Activated naive CD4-positive, alpha-beta T cell treated with anti-CD3 and anti-CD28 coated beads, Interleukin-2, amount 50 U/mL, for 72 hours (primary cell): ENCODE measurements at regions not wholly inside any gene's neighbourhood (a gene's known extent, or its start where the extent isn't known, plus 50 kb on each side); places are given as distances from the start of the nearest gene placed in this dataset.
A peak's percentile ranks its signal among the peaks of the same experiment; 100 is the strongest.

Experiments
- ATAC-seq, 2 donors: fragments of 150-1000 bp; cut with Tn5 transposase; 2 replicates each; pipeline ENCODE4 v1.10.0; 2021; ENCODE audit warnings: mild to moderate bottlenecking in 2 of 2, moderate library complexity in 2 of 2
- DNase-seq, 2 donors: peaks; one replicate each; pipeline ENCODE4 v3.0.0; 2021 to 2022; ENCODE audit warnings: low spot score in 2 of 2
- H3K27ac Mint-ChIP-seq, 2 donors: one replicate each; pipeline ENCODE4 v1.8.0; 2022; ENCODE audit warnings: mild to moderate bottlenecking in 2 of 2, mixed read lengths in 2 of 2
- H3K36me3 Mint-ChIP-seq, 2 donors: one replicate each; pipeline ENCODE4 v1.8.0; 2022; ENCODE audit warnings: mixed read lengths in 2 of 2
- H3K9me3 Mint-ChIP-seq, 2 donors: one replicate each; pipeline ENCODE4 v1.8.0; 2022; ENCODE audit warnings: mixed read lengths in 2 of 2

DNA sequence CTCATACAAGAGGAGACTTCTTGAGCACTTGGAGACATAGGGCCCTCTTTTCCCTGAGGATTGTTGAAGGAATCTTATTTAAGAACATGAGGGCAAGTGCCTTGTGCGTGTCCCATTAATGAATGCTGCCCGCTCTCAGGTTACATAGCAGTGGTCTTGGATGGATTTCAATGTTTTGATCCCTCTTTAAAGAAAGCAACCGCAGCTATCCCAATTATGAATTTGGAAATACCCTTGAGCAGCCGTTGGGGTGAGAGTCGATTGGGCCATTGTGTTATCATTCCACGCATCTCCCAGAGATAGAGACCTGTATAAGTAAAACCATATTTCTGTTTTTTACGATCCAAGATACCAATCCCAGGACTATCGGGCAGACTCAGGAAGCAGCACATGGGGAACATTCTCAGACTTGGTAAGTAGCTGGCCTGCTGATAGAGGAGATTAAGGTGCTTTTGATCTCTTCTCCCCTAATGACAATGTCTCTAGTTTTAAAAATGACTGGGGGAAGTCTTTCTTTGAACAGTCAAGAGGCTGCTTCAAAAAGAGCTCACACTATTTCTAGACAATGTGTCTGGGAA, 145.3 kb downstream of the MACROH2A1 start:
- DNase-seq (no peak), ATAC-seq (no peak)
- Mint-ChIP-seq H3K36me3 (no peaks in the 10 kb centered on the region), H3K27ac (no peak overlapping the region), H3K9me3 (peaks cover 0 to 4% of the 10 kb centered on the region in 2 donors)

- DNase-seq (no peak), ATAC-seq (no peak)
- H3K27ac Mint-ChIP-seq = no peak overlapping the region
- H3K36me3 Mint-ChIP-seq = no peaks in the 10 kb centered on the region
- peaks cover 0 to 4% of the 10 kb centered on the region in 2 donors for H3K9me3 Mint-ChIP-seq
These were observed 147.9 kb downstream of the MACROH2A1 start for GRCh38 chr5:135251093-135251492.

DNA sequence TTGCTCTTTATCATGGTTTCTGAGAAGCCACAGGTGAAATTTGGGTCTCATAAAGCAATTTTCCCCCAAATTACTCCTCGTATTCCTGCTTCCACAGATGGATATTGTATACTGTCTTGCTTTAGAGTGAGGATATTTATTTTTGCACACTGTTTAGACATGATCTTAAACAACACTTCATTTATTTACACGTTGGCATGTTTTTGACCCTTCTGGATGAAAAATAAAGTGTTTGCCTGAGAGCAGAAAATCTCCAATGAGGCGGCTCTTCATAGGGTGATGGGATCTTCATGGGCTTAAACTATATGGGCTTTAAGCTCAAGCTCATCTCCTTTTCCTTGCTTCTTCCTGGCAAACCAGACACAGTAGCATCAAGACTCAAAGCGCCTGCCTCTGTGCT, 148.4 kb downstream of the MACROH2A1 start:
- H3K27ac Mint-ChIP-seq = no peak overlapping the region
- DNase-seq (no peak), ATAC-seq (no peak)
- peaks cover 0 to 4% of the 10 kb centered on the region in 2 donors for H3K9me3 Mint-ChIP-seq
- no peaks in the 10 kb centered on the region for H3K36me3 Mint-ChIP-seq

DNA sequence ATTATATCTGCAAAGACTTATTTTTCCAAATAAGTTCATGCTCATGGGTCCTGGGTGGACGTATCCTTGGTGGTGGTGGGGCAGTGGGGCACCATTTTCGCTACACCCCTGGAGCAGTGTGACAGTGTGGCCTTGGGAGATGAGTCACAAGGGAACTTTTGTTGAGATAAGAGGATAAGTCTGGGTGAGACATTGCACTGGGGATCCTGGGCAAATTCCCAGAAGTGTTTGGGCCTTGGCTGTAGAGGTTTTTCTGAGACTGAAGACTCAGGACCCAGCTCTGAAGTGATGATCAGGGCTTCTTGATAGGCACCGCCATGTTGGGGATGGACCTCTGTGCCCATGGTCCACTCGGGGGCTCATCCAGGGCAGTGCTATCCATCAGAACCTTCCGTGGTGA, 149.4 kb downstream of the MACROH2A1 start:
- peaks cover 0 to 4% of the 10 kb centered on the region in 2 donors for H3K9me3 Mint-ChIP-seq
- DNase-seq = no peak
- ATAC-seq = no peak

GRCh38 chr5:135248801-135249231, 150.2 kb downstream of the MACROH2A1 start:
- peak in 1 of 2 donors; percentile 31 for DNase-seq
- ATAC-seq = no peak
- Mint-ChIP-seq H3K36me3 (no peaks in the 10 kb centered on the region), H3K9me3 (peaks cover 0 to 4% of the 10 kb centered on the region in 2 donors), H3K27ac (no peak overlapping the region)

More for the DNA sequence above, 149.4 kb downstream of the MACROH2A1 start:
- Mint-ChIP-seq H3K27ac (peak overlapping the region in 1 of 2 donors; percentile 70), H3K36me3 (no peaks in the 10 kb centered on the region)

DNA sequence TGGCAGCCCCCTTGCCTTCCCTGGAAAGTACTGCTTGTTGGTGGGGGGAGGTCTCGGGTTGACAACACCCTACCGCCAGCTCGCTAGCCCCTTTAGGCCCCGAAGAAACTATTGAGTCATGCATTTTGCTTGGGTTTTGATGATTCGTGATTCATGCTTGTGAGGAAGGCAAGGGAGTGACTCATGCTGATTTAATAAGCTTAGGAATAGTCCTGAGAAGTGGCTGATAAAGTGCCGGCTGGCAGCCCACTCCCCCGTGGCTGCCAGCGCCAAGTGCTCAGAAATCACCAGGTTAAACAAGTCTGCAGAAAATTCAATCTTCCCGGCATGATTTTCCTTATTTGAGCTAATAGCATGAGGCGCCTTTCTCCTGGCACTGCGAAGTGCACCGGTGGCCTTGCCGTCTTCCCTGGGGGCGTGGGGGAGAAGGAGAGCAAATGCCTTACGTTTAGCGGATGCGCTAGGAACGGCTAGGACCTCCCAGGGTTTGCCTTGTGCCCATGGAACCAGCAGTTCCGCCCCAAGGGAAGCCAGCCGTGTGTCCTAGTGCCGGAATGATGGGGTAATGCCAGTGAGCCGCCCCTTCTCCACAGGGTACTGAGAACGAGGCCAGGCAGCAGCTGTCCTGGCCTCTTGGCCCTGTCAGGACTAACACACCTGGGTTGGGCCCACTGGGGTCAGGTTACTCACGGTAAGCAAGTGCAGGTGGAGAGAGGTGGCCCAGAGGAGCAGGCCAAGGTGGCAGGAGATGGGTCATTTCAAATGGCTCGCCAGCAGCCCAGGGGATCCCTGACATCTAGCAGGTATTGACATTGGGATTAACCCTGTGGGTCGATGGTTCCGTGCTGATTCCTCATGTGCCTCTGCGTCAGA, 151.9 kb downstream of the MACROH2A1 start:
- peak in 1 of 2 donors; percentile 34 for DNase-seq
- Mint-ChIP-seq H3K27ac (no peak overlapping the region), H3K36me3 (no peaks in the 10 kb centered on the region), H3K9me3 (peaks cover 0 to 4% of the 10 kb centered on the region in 2 donors)
- ATAC-seq = peak in 1 of 2 donors; percentile 51

- peak in 1 of 2 donors; percentile 28 for DNase-seq
- no peaks in the 10 kb centered on the region for H3K36me3 Mint-ChIP-seq
These were observed 152.5 kb downstream of the MACROH2A1 start for GRCh38 chr5:135246605-135246922.

DNA sequence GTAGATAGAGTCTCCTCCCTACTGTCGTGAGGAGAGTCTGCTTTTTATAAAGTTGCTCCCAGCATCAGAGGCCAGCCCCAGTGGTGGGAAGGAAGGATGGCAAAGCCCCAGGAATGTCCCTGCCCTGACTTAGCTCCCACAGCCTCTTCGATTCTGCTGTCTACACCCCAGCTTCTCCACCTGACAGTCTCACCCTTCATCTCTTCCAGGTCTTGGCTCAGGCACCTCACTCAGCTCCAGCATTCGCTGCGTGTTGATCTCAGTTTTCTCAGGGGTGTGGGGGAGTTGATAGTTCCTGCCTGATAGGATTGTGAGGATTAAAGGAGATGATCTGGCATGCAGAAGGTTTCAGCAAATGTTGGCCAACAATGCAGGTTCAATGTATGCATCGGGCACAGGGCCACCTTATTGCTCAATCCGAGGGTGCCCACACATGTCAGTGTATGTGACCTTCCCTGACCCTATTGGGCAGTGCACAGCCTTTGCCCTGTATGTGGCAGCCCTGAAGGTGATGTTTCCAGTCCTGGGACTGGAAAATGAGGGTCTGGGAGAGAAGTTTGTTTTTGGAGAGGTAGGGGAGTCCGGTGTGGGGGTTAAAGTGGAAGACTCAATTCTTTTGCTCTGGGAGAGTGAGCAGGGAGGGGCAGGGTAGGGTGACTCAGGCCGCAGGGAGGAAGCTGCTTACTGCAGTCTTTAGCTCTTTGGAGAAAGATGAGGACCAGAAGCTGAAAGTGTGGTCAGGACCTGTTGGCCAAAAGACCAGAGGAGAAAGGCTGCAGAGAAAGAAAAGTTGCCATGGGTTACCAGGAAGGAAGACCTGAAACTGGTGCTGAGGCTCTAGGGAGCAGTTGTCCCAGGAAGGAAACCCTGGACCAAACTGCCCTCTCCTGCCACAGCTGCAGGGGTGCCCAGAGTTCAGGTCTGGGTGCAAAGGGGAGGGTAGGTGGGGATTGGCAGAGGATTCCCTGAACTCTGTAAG, 153.2 kb downstream of the MACROH2A1 start:
- no peak overlapping the region for H3K27ac Mint-ChIP-seq
- H3K9me3 Mint-ChIP-seq = no peaks in the 10 kb centered on the region
- no peak for ATAC-seq
- H3K36me3 Mint-ChIP-seq = no peaks in the 10 kb centered on the region
- peak in 1 of 2 donors; percentile 37 for DNase-seq

More at GRCh38 chr5:135246605-135246922, 152.5 kb downstream of the MACROH2A1 start:
- Mint-ChIP-seq H3K27ac (no peak overlapping the region), H3K9me3 (peaks cover 0 to 4% of the 10 kb centered on the region in 2 donors)
- no peak for ATAC-seq

DNA sequence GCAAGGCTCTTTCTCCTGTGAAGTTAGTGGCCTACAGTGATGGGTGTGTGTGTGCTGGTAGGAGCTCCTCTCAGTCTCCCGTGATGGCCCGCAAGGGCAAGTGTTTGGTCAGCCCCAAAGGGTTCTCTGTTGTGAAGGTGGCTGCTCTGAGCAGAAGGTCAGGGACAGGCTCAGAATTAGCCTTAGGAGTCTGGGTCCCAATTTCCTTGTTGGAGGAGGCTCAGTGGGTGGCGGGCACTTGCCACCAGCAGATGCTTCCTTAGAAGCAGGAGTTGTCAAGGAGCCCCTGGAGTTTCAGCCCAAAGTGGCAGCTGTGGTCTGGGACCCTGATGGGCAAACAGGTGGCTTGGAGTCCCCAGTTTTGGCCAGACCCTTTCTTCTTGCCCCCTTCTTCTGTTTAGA, 154.4 kb downstream of the MACROH2A1 start:
- DNase-seq (no peak), ATAC-seq (no peak)
- H3K27ac Mint-ChIP-seq = no peak overlapping the region
- no peaks in the 10 kb centered on the region for H3K36me3 Mint-ChIP-seq
- no peaks in the 10 kb centered on the region for H3K9me3 Mint-ChIP-seq

DNA sequence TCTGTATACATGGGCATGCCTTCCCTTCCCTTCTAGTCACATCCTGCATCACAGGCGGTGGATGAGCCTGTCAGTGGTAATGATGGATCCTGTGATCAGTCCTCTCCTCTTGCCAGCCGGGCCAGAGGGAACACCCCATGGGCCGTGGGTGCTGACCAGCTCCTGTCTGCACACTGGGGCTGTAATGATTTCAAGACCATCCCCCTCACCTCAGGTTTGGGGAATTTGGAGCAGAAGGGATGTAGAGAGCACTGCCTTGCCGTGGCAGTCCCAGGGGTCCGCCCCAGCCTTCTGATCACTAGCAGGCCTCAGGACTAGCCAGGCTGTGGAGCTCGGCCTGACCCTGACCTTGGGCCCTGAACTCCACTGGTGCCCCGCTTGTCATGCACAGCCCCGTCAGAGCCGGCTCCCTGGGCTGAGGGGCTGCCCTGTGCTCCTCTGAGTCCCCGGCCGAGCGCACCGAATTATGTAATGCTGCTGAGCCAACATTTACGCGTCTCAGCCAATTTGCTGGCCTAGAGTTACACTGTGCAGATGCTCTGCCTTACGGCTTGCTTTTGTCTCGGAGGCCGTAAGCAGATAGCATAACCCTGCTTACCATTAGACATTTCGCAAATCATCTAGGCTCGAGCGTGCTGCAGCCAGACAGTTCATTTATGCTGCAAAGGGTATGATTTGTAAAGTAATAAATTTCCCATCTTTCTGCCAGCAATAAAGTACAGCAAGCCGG, 155.3 kb downstream of the MACROH2A1 start:
- DNase-seq (peak in 1 of 2 donors; percentile 37), ATAC-seq (no peak)
- Mint-ChIP-seq H3K36me3 (no peaks in the 10 kb centered on the region), H3K9me3 (no peaks in the 10 kb centered on the region), H3K27ac (no peak overlapping the region)

- H3K27ac Mint-ChIP-seq = no peak overlapping the region
- DNase-seq = peak in 1 of 2 donors; percentile 14
- no peaks in the 10 kb centered on the region for H3K9me3 Mint-ChIP-seq
- no peak for ATAC-seq
- no peaks in the 10 kb centered on the region for H3K36me3 Mint-ChIP-seq
These were observed 156.0 kb downstream of the MACROH2A1 start for GRCh38 chr5:135242866-135243555.

GRCh38 chr5:135242021-135242865, 156.8 kb downstream of the MACROH2A1 start:
- ATAC-seq (no peak), DNase-seq (peak in 1 of 2 donors; percentile 23)
- Mint-ChIP-seq H3K9me3 (no peaks in the 10 kb centered on the region), H3K27ac (peak overlapping the region in 1 of 2 donors; percentile 8), H3K36me3 (no peaks in the 10 kb centered on the region)

GRCh38 chr5:135241536-135241935, 157.5 kb downstream of the MACROH2A1 start:
- Mint-ChIP-seq H3K36me3 (no peaks in the 10 kb centered on the region), H3K27ac (no peak overlapping the region), H3K9me3 (no peaks in the 10 kb centered on the region)
- ATAC-seq (no peak), DNase-seq (peak in 1 of 2 donors; percentile 25)

- H3K9me3 Mint-ChIP-seq = no peaks in the 10 kb centered on the region
- peak in 1 of 2 donors; percentile 18 for DNase-seq
These were observed 158.2 kb downstream of the MACROH2A1 start for GRCh38 chr5:135240781-135241360.

DNA sequence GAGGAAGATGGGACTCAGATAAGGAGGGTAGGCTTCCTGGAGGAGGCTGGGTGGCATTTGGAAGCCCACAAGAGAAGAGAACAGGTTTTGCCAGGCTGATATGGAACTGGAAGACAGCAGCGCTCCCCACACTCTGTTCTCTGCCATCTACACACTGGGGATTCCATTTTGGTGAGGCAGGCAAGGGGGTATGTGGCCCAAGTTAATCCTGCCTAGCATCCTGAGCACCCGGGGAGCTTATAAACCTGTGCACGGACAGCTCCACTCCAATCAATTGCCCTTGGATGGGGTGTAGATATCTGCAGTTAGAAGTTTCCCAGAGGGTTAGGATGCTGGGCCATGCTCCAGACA, 158.8 kb downstream of the MACROH2A1 start:
- no peak for ATAC-seq
- peak in 1 of 2 donors; percentile 6 for DNase-seq
- Mint-ChIP-seq H3K36me3 (no peaks in the 10 kb centered on the region), H3K27ac (no peak overlapping the region), H3K9me3 (no peaks in the 10 kb centered on the region)

More at GRCh38 chr5:135240781-135241360, 158.2 kb downstream of the MACROH2A1 start:
- H3K36me3 Mint-ChIP-seq = no peaks in the 10 kb centered on the region
- no peak for ATAC-seq
- no peak overlapping the region for H3K27ac Mint-ChIP-seq
